Osteoblast (primary cell): ENCODE measurements at regions not wholly inside any gene's neighbourhood (a gene's known extent, or its start where the extent isn't known, plus 50 kb on each side); places are given as distances from the start of the nearest gene placed in this dataset.

Source experiments
- DNase-seq: peaks from one replicate; pipeline ENCODE4 v3.0.0; 2011; ENCODE audit warnings: low spot score, mixed read lengths; ENCODE audit not compliant: insufficient read length; ENCODE audit errors: missing footprints
- H2AFZ ChIP-seq: 2 replicates; pipeline ENCODE4 v1.6.0; 2011; ENCODE audit warnings: mild to moderate bottlenecking, low read length
- H3K27ac ChIP-seq: 2 replicates; pipeline ENCODE4 v1.5.1; 2011; ENCODE audit warnings: mild to moderate bottlenecking, low read depth, low read length, moderate library complexity
- H3K27me3 ChIP-seq: 2 replicates; pipeline ENCODE4 v1.6.0; 2012; ENCODE audit warnings: mild to moderate bottlenecking, control low read depth, inconsistent platforms, low read length, moderate library complexity; ENCODE audit not compliant: insufficient read depth
- H3K36me3 ChIP-seq: 2 replicates; pipeline ENCODE4 v1.5.1; 2011; ENCODE audit warnings: mild to moderate bottlenecking, low read length, control low read depth, moderate library complexity; ENCODE audit not compliant: insufficient read depth
- H3K4me1 ChIP-seq: 2 replicates; pipeline ENCODE4 v1.5.1; 2011; ENCODE audit warnings: mild to moderate bottlenecking, low read length, control low read depth, moderate library complexity; ENCODE audit not compliant: insufficient read depth
- H3K4me2 ChIP-seq: 2 replicates; pipeline ENCODE4 v1.6.0; 2011; ENCODE audit warnings: mild to moderate bottlenecking, low read length; ENCODE audit not compliant: insufficient read depth
- H3K4me3 ChIP-seq: fragments of 200-600 bp; sonication (generic); 3 replicates; pipeline ENCODE4 v1.5.1; 2012; ENCODE audit warnings: mild to moderate bottlenecking, low read length, inconsistent platforms; ENCODE audit not compliant: insufficient read depth
- H3K79me2 ChIP-seq: 2 replicates; pipeline ENCODE4 v1.6.0; 2012; ENCODE audit warnings: mild to moderate bottlenecking, low read length, control low read depth, inconsistent platforms; ENCODE audit not compliant: insufficient read depth
- H3K9me3 ChIP-seq: 2 replicates; pipeline ENCODE4 v1.5.1; 2011; ENCODE audit warnings: low read depth, low read length, control low read depth
- H4K20me1 ChIP-seq: 2 replicates; pipeline ENCODE4 v1.6.0; 2012; ENCODE audit warnings: mild to moderate bottlenecking, low read length, control low read depth; ENCODE audit not compliant: insufficient read depth
- CTCF ChIP-seq: IDR thresholded peaks from 2 replicates; pipeline ENCODE4 v1.5.1; 2011; ENCODE audit warnings: mild to moderate bottlenecking, low read depth, low read length, moderate library complexity; ENCODE audit errors: extremely low read depth

- Histone ChIP-seq H3K4me3 (no peak overlapping the region), H3K4me2 (no peak overlapping the region), H3K9me3 (no peaks in the 10 kb centered on the region), H3K27ac (no peak overlapping the region), H3K4me1 (no peaks in the 10 kb centered on the region), H3K79me2 (no peaks in the 10 kb centered on the region), H4K20me1 (no peaks in the 10 kb centered on the region), H3K27me3 (no peaks in the 10 kb centered on the region), H3K36me3 (no peaks in the 10 kb centered on the region), H2AFZ (no peak overlapping the region)
- TF ChIP-seq CTCF, result no peak
- peak; percentile 14 for DNase-seq
These were observed 130.9 kb upstream of the SPACA7 start for GRCh38 chr13:112245179-112245724.

GRCh38 chr13:112245989-112246388, 130.2 kb upstream of the SPACA7 start:
- no peaks in the 10 kb centered on the region for H3K79me2 ChIP-seq
- H3K27ac ChIP-seq, result no peak overlapping the region
- no peaks in the 10 kb centered on the region for H3K9me3 ChIP-seq
- H2AFZ ChIP-seq, result no peak overlapping the region
- DNase-seq, result peak; percentile 73
- H4K20me1 ChIP-seq, result no peaks in the 10 kb centered on the region
- no peak overlapping the region for H3K4me3 ChIP-seq
- H3K4me2 ChIP-seq, result no peak overlapping the region
- no peaks in the 10 kb centered on the region for H3K4me1 ChIP-seq
- no peaks in the 10 kb centered on the region for H3K27me3 ChIP-seq
- H3K36me3 ChIP-seq, result no peaks in the 10 kb centered on the region
- no peak for TF ChIP-seq CTCF

- Histone ChIP-seq H2AFZ (no peak overlapping the region), H3K79me2 (no peaks in the 10 kb centered on the region), H3K27ac (no peak overlapping the region), H3K9me3 (no peaks in the 10 kb centered on the region), H3K36me3 (no peaks in the 10 kb centered on the region), H3K4me3 (no peak overlapping the region), H3K4me2 (no peak overlapping the region), H3K27me3 (no peaks in the 10 kb centered on the region), H4K20me1 (no peaks in the 10 kb centered on the region), H3K4me1 (no peaks in the 10 kb centered on the region)
- no peak for TF ChIP-seq CTCF
- DNase-seq, result peak; percentile 26
These were observed 129.3 kb upstream of the SPACA7 start for GRCh38 chr13:112246731-112247470.
